ENCODE measurements at regions not wholly inside any gene's neighbourhood (a gene's known extent, or its start where the extent isn't known, plus 50 kb on each side); places are given as distances from the start of the nearest gene placed in this dataset.

- no peak for DNase-seq
- no peaks in the 10 kb centered on the region for H3K36me3 ChIP-seq (replicated peaks; ENCODE audit: insufficient read depth, low read length)
- H3K79me2 ChIP-seq (ENCODE audit: low read length): no peaks in the 10 kb centered on the region
- no peaks in the 10 kb centered on the region for H3K9me3 ChIP-seq (replicated peaks; ENCODE audit: insufficient read depth, low read length)
- H3K9me2 ChIP-seq (replicated peaks; ENCODE audit: insufficient read depth, low read length): no peaks in the 10 kb centered on the region
- H3K4me1 ChIP-seq (ENCODE audit: low read length): no peaks in the 10 kb centered on the region
- TF ChIP-seq EZH2 (optimal IDR thresholded peaks at IDR 0.05; ENCODE audit: low read depth, low read length) (no peak), EZH2phosphoT487 (IDR thresholded peaks at IDR 0.05; ENCODE audit: low read length) (no peak), CTCF (IDR thresholded peaks at IDR 0.05; ENCODE audit: low read length) (no peak)
- H4K20me1 ChIP-seq (ENCODE audit: insufficient read depth, low read length): no peaks in the 10 kb centered on the region
- no peak overlapping the region for H3K4me3 ChIP-seq (ENCODE audit: low read length)
- H3K27me3 ChIP-seq (replicated peaks; ENCODE audit: insufficient read depth, low read length): no peaks in the 10 kb centered on the region
- H3K4me2 ChIP-seq (ENCODE audit: low read depth, low read length): no peak overlapping the region
- H2AFZ ChIP-seq (ENCODE audit: low read length): no peak overlapping the region
- H3K9ac ChIP-seq (ENCODE audit: low read length): no peak overlapping the region
- no peak overlapping the region for H3K27ac ChIP-seq (ENCODE audit: low read length)
- no peaks in the 10 kb centered on the region for H3F3A ChIP-seq (ENCODE audit: insufficient read depth, low read length)
Observed at GRCh38 chr2:2751715-2752315, 420.7 kb upstream of the MYT1L start.

GRCh38 chr2:2750867-2751714 lies 420.0 kb upstream of the MYT1L start:
- no peak overlapping the region for H3K4me3 ChIP-seq (ENCODE audit: low read length)
- H3K79me2 ChIP-seq (ENCODE audit: low read length): no peaks in the 10 kb centered on the region
- no peak overlapping the region for H3K27ac ChIP-seq (ENCODE audit: low read length)
- TF ChIP-seq EZH2phosphoT487 (IDR thresholded peaks at IDR 0.05; ENCODE audit: low read length) (no peak), CTCF (IDR thresholded peaks at IDR 0.05; ENCODE audit: low read length) (no peak), EZH2 (optimal IDR thresholded peaks at IDR 0.05; ENCODE audit: low read depth, low read length) (no peak)
- no peak overlapping the region for H3K9ac ChIP-seq (ENCODE audit: low read length)
- H3K4me1 ChIP-seq (ENCODE audit: low read length): no peaks in the 10 kb centered on the region
- H3K9me2 ChIP-seq (replicated peaks; ENCODE audit: insufficient read depth, low read length): no peaks in the 10 kb centered on the region
- H3K27me3 ChIP-seq (replicated peaks; ENCODE audit: insufficient read depth, low read length): no peaks in the 10 kb centered on the region
- H3K36me3 ChIP-seq (replicated peaks; ENCODE audit: insufficient read depth, low read length): no peaks in the 10 kb centered on the region
- no peak overlapping the region for H2AFZ ChIP-seq (ENCODE audit: low read length)
- H4K20me1 ChIP-seq (ENCODE audit: insufficient read depth, low read length): no peaks in the 10 kb centered on the region
- no peak overlapping the region for H3K4me2 ChIP-seq (ENCODE audit: low read depth, low read length)
- DNase-seq: no peak
- H3K9me3 ChIP-seq (replicated peaks; ENCODE audit: insufficient read depth, low read length): no peaks in the 10 kb centered on the region
- no peaks in the 10 kb centered on the region for H3F3A ChIP-seq (ENCODE audit: insufficient read depth, low read length)

- Histone ChIP-seq H3K79me2 (ENCODE audit: low read length) (no peaks in the 10 kb centered on the region), H3K4me2 (ENCODE audit: low read depth, low read length) (no peak overlapping the region), H3K27ac (ENCODE audit: low read length) (no peak overlapping the region), H2AFZ (ENCODE audit: low read length) (no peak overlapping the region), H3K27me3 (replicated peaks; ENCODE audit: insufficient read depth, low read length) (no peaks in the 10 kb centered on the region), H3K9me2 (replicated peaks; ENCODE audit: insufficient read depth, low read length) (no peaks in the 10 kb centered on the region), H3K36me3 (replicated peaks; ENCODE audit: insufficient read depth, low read length) (no peaks in the 10 kb centered on the region), H3K9me3 (replicated peaks; ENCODE audit: insufficient read depth, low read length) (no peaks in the 10 kb centered on the region), H4K20me1 (ENCODE audit: insufficient read depth, low read length) (no peaks in the 10 kb centered on the region), H3F3A (ENCODE audit: insufficient read depth, low read length) (no peaks in the 10 kb centered on the region), H3K4me3 (ENCODE audit: low read length) (no peak overlapping the region), H3K4me1 (ENCODE audit: low read length) (no peaks in the 10 kb centered on the region), H3K9ac (ENCODE audit: low read length) (no peak overlapping the region)
- TF ChIP-seq CTCF (IDR thresholded peaks at IDR 0.05; ENCODE audit: low read length) (no peak), EZH2phosphoT487 (IDR thresholded peaks at IDR 0.05; ENCODE audit: low read length) (no peak), EZH2 (optimal IDR thresholded peaks at IDR 0.05; ENCODE audit: low read depth, low read length) (no peak)
- DNase-seq: no peak
Observed at GRCh38 chr2:2749206-2749598, 418.1 kb upstream of the MYT1L start.

Measured in MM.1S (cell line).